SW 1271 (cell line): ENCODE measurements at regions not wholly inside any gene's neighbourhood (a gene's known extent, or its start where the extent isn't known, plus 50 kb on each side); places are given as distances from the start of the nearest gene placed in this dataset.

Experiments used
- DNase-seq, 2 experiments: peaks; one replicate each; lab custom pipeline; 2025; lab: John Stamatoyannopoulos, UW

DNA sequence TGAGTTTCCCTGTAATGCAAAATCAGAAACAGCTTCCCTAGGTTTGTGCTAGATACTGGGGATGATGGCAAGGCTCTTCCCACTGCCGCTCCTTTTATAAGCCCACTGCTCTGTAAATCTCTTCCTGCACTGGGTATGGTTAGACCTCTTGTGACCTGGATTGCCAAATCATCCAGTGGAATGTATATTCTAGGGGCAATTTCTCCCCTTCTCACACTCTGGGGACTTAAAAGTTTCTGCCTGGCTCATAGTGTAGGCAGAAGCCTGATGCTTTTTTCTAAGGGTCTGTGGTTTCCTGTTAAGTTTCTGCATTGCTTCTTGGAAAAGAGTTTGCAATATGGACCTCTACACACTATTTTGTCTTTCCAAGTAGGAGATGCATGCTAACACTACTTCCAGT, 1582.0 kb upstream of the PCDH20 start:
- DNase-seq, result no peak

DNA sequence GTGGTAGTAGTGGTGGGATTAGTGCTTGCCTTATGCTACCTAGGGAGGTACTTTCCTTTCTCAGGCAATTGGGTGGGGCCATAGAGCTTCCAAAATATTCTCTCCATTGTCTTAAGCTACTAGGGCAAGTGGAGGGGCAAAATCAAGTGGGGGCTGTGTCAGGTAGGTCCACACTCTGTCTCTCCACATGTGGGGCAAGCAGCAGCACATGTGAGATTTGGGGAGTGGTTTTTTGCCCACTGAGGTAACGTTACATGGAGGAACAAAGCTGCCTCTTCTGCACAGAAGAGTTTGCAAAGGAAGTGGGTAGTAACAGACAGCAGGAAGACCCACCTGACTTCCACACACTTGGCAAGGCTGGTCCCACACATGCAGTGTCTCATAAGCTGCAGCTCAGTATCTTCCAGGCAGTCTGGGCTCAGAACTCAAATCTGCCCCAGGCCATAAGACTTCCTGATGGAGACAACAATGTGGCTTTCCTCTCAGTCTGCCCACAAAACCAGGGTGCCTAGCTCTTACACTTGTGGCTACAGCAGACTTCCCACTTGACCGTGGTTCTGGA, 1581.5 kb upstream of the PCDH20 start:
- no peak for DNase-seq

GRCh38 chr13:62973804-62974203, 1558.2 kb upstream of the PCDH20 start:
- no peak for DNase-seq

DNA sequence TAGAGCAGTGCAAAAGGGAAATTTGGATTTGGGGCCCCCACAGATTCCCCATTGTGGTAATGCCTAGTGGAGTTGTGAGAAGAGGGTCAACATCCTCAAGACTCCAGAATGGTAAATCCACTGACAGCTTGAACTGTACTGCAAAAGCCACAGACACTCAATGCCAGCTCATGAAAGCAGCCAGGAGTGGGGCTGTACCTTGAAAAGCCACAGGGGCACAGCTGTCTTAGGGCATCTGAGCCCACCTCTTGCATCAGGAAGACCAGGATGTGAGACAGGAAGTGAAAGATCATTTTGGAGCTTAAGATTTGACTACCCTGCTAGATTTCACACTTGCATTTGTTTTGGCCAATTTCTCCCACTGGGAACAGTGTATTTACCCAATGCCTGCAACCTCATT, 1548.9 kb upstream of the PCDH20 start:
- no peak for DNase-seq

- no peak for DNase-seq
Measured at GRCh38 chr13:62960723-62961122, 1545.1 kb upstream of the PCDH20 start.

DNA sequence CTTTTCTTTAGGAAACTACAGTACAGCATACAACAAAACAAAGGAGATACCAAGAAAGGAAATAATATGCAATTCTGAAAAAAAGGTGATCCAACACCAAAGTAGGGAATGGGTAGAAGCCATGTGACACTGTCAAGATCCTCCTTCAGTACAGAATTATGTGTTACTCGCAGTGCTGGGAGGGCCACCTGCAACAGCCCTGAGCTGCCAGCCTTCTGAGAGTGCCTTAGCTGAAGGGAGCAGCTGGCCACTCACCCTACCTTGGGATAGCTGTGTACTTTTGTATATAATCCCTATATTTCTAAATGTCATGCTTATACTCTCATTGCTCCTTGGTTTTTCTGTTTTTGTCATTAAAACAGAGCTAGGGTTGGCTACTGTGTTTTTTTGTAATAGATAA, 1518.2 kb upstream of the PCDH20 start:
- DNase-seq, result no peak

GRCh38 chr13:62932256-62932883, 1516.7 kb upstream of the PCDH20 start:
- no peak for DNase-seq

- DNase-seq, result no peak
Measured at GRCh38 chr13:62931853-62932252, 1516.2 kb upstream of the PCDH20 start.

GRCh38 chr13:62924395-62924794, 1508.7 kb upstream of the PCDH20 start:
- DNase-seq, result no peak

DNA sequence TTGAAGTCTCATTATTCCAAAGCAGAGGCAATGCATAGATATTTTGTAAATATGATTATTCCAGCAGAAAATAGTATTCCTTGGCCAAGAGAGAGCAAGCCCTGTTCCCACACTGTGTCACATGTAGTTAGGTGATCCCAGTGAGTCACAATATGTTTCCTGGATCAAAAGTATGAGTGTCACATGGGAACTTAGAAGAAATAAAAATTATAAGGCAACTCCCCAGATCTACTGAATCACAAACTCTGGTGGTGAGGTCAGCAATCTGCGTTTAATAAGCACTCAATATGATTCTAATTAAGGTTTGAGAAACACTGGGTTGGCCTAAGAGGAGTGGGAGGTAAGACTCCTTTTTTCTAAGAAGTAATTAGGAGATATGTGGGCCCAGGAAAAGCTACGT, 1504.5 kb upstream of the PCDH20 start:
- DNase-seq, result no peak

DNA sequence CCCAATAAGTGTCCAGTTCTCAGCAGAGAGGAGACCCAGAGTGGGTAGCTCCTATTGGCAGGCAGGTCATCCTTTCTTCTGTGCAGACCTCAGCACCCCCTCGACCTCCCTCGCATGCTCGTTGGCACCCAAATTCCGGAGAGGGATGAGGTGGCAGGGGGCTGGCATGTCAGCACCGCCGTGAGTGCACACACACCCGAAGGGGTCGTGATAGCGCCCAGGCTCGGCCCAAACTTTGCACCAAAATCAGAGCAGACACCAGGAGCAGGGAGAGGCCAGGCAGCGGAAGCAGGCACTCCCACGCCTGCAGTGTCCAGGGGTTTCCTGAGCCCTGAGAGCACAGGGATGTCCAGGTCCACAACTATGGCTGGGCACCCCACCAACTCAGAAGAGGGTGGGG, 1503.8 kb upstream of the PCDH20 start:
- DNase-seq, result no peak

DNA sequence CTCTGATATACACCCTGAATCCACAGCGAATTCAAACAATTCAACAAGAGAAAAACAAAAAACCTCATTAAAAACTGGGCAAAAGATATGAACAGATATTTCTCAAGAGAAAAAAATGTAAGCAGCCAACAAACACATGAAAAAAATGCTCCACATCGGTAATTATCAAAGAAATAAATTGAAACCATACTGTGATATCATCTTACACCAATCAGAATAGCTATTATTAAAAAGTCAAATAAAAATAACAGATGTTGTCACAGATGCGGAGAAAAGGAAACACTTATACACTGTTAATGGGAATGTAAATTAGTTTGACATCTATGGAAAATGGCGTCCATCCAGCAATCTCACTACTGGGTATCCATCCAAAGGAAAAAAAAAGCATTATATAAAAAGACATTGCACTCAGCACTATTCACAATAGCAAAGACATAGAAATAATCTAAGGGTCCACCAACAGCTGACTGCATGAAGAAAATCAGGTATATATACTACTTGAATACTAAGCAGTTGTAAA, 1495.0 kb upstream of the PCDH20 start:
- DNase-seq, result no peak

- DNase-seq, result no peak
Measured at GRCh38 chr13:62908321-62908720, 1492.7 kb upstream of the PCDH20 start.

- no peak for DNase-seq
Measured at GRCh38 chr13:62906896-62907295, 1491.2 kb upstream of the PCDH20 start.

- DNase-seq, result no peak
Measured at GRCh38 chr13:62906469-62906868, 1490.8 kb upstream of the PCDH20 start.

- DNase-seq, result no peak
Measured at GRCh38 chr13:62887046-62887445, 1471.4 kb upstream of the PCDH20 start.

DNA sequence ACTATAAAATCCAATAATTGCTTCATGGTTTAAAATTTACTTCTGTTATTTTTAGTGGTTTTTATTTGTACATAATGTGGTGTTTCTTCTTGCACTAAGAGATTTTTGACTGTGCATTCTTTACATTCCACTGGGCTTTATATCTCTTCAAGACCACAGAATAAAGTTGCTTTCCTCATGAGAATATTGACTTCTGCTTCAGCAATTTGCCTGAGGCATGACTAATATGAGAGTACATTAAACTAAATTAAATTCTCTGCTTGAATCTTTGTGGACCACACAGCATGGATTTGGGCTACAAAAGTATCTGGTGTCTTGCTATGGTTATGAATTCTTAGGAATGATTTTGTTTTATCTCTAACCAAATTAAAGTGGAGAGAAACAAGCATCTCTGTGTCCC, 1463.4 kb upstream of the PCDH20 start:
- DNase-seq, result no peak

GRCh38 chr13:62875118-62875640, 1459.5 kb upstream of the PCDH20 start:
- no peak for DNase-seq

GRCh38 chr13:62850331-62850730, 1434.7 kb upstream of the PCDH20 start:
- DNase-seq, result no peak

- no peak for DNase-seq
Measured at GRCh38 chr13:62847520-62847919, 1431.9 kb upstream of the PCDH20 start.

- DNase-seq, result no peak
Measured at GRCh38 chr13:62846302-62846701, 1430.7 kb upstream of the PCDH20 start.

- DNase-seq, result no peak
Measured at GRCh38 chr13:62839338-62839737, 1423.7 kb upstream of the PCDH20 start.

- DNase-seq, result no peak
Measured at GRCh38 chr13:62838929-62839328, 1423.3 kb upstream of the PCDH20 start.

- DNase-seq, result no peak
Measured at GRCh38 chr13:62837895-62838294, 1422.2 kb upstream of the PCDH20 start.
